H1 (cell line): ENCODE measurements at regions not wholly inside any gene's neighbourhood (a gene's known extent, or its start where the extent isn't known, plus 50 kb on each side); places are given as distances from the start of the nearest gene placed in this dataset.

Experiments
- CTCF ChIA-PET: fragments of 300-600 bp; sonication (Branson Sonifier 250); formaldehyde crosslinking; loops from one replicate; lab custom pipeline; 2021; ENCODE audit not compliant: partially characterized antibody; lab: Charles Lee
- POLR2A ChIA-PET: fragments of 300-600 bp; sonication (Branson Sonifier 250); formaldehyde crosslinking; loops from one replicate; lab custom pipeline; 2021; ENCODE audit warnings: inconsistent platforms; ENCODE audit not compliant: partially characterized antibody; lab: Charles Lee
- DNase-seq, 2 experiments: peaks; one replicate each; pipeline versions ENCODE4 v3.0.0 to v3.0.0-alpha.2; 2010 to 2022; ENCODE audit warnings: low spot score in 2 of 2, low read depth in 1 of 2, mixed read lengths in 1 of 2
- FAIRE-seq: peaks from 2 replicates; lab custom pipeline; 2011; peaks lifted over from hg19 to GRCh38; lab: Jason Lieb, UNC
- H2AFZ ChIP-seq: 2 replicates; pipeline ENCODE4 v1.8.1; 2012; ENCODE audit warnings: low read length, inconsistent platforms
- H2AK5ac ChIP-seq: 2 replicates; pipeline ENCODE4 v1.6.1; 2013; ENCODE audit warnings: low read depth, low read length
- H2BK120ac ChIP-seq: replicated peaks from 2 replicates; pipeline ENCODE3; 2013; ENCODE audit warnings: low read depth, low read length, inconsistent platforms
- H2BK12ac ChIP-seq: 2 replicates; pipeline ENCODE4 v1.6.1; 2013; ENCODE audit warnings: low read depth, low read length
- H2BK15ac ChIP-seq: 2 replicates; pipeline ENCODE4 v1.6.1; 2013; ENCODE audit warnings: low read length
- H2BK20ac ChIP-seq: 2 replicates; pipeline ENCODE4 v1.6.1; 2013; ENCODE audit warnings: low read length
- H2BK5ac ChIP-seq: 2 replicates; pipeline ENCODE4 v1.6.1; 2013; ENCODE audit warnings: low read depth, low read length
- H3K14ac ChIP-seq: 2 replicates; pipeline ENCODE4 v1.6.1; 2013; ENCODE audit warnings: inconsistent platforms; ENCODE audit not compliant: insufficient read length
- H3K18ac ChIP-seq: 2 replicates; pipeline ENCODE4 v1.6.1; 2013; ENCODE audit warnings: low read length; ENCODE audit errors: extremely low read depth
- H3K23ac ChIP-seq: 2 replicates; pipeline ENCODE4 v1.6.1; 2013; ENCODE audit warnings: inconsistent platforms; ENCODE audit not compliant: insufficient read length
- H3K23me2 ChIP-seq: 2 replicates; pipeline ENCODE4 v1.6.1; 2013; ENCODE audit warnings: low read depth, low read length
- H3K27ac ChIP-seq: 2 replicates; pipeline ENCODE4 v1.6.1; 2011; ENCODE audit warnings: low read depth, low read length, inconsistent platforms
- H3K27me3 ChIP-seq, 4 experiments: replicated peaks in 1 of 4; 1 replicate in 1 of 4; 2 replicates in 3 of 4; pipeline versions ENCODE4 v1.6.1 to v1.8.1; 2011 to 2013; ENCODE audit warnings: low read length in 3 of 4, mild to moderate bottlenecking in 3 of 4, inconsistent platforms in 2 of 4, mixed read lengths in 2 of 4, moderate library complexity in 1 of 4; ENCODE audit not compliant: control insufficient read depth in 3 of 4, insufficient read depth in 3 of 4; ENCODE audit errors: extremely low read depth in 1 of 4
- H3K36me3 ChIP-seq, 4 experiments: 2 replicates each; pipeline versions ENCODE4 v1.6.1 to v1.8.1; 2011 to 2013; ENCODE audit warnings: mild to moderate bottlenecking in 4 of 4, low read length in 3 of 4, moderate library complexity in 2 of 4, control low read depth in 1 of 4, inconsistent platforms in 1 of 4; ENCODE audit not compliant: insufficient read depth in 4 of 4, control insufficient read depth in 2 of 4
- H3K4ac ChIP-seq: replicated peaks from 2 replicates; pipeline ENCODE3; 2013; ENCODE audit warnings: low read length, low read depth, mixed read lengths, inconsistent platforms; ENCODE audit not compliant: insufficient read length
- H3K4me1 ChIP-seq, 4 experiments: replicated peaks in 1 of 4; 1 replicate in 1 of 4; 2 replicates in 3 of 4; pipeline versions ENCODE4 v1.6.1 to v1.8.1; 2011 to 2013; ENCODE audit warnings: low read length in 3 of 4, inconsistent platforms in 2 of 4, mixed read lengths in 1 of 4; ENCODE audit not compliant: insufficient read depth in 4 of 4, control insufficient read depth in 3 of 4
- H3K4me2 ChIP-seq, 2 experiments: 2 replicates each; pipeline versions ENCODE4 v1.6.1 to v1.8.1; 2011 to 2013; ENCODE audit warnings: low read depth in 2 of 2, low read length in 2 of 2, control low read depth in 1 of 2, inconsistent platforms in 1 of 2, mild to moderate bottlenecking in 1 of 2; ENCODE audit not compliant: insufficient read depth in 1 of 2
- H3K4me3 ChIP-seq, 4 experiments: fragments of 200-600, 300-600 bp in 1 of 4; sonication (generic), shearing (Covaris generic), sonication (Bioruptor Twin) in 1 of 4; 2 replicates each; pipeline versions ENCODE4 v1.5.1 to v1.8.1; 2011 to 2016; ENCODE audit warnings: low read length in 4 of 4, low read depth in 3 of 4, control low read depth in 2 of 4, inconsistent platforms in 2 of 4, mild to moderate bottlenecking in 2 of 4, mixed read lengths in 1 of 4, moderate library complexity in 1 of 4; ENCODE audit not compliant: insufficient read depth in 2 of 4; ENCODE audit errors: extremely low read depth in 1 of 4
- H3K56ac ChIP-seq: replicated peaks from 2 replicates; pipeline ENCODE3; 2013; ENCODE audit warnings: low read depth, mild to moderate bottlenecking, mixed read lengths, low read length, inconsistent platforms; ENCODE audit not compliant: insufficient read length
- H3K79me1 ChIP-seq: 2 replicates; pipeline ENCODE4 v1.6.1; 2013; ENCODE audit warnings: low read depth, low read length, control low read depth
- H3K79me2 ChIP-seq, 2 experiments: 2 replicates each; pipeline versions ENCODE4 v1.6.1 to v1.8.1; 2012 to 2013; ENCODE audit warnings: low read length in 2 of 2, mild to moderate bottlenecking in 2 of 2, inconsistent platforms in 1 of 2; ENCODE audit not compliant: insufficient read depth in 2 of 2, control insufficient read depth in 1 of 2
- H3K9ac ChIP-seq, 4 experiments: replicated peaks in 1 of 4; 1 replicate in 1 of 4; 2 replicates in 3 of 4; pipeline versions ENCODE4 v1.6.1 to v1.8.1; 2011 to 2013; ENCODE audit warnings: low read depth in 3 of 4, low read length in 3 of 4, control low read depth in 2 of 4, mild to moderate bottlenecking in 2 of 4, moderate library complexity in 2 of 4, inconsistent platforms in 1 of 4; ENCODE audit errors: extremely low read depth in 1 of 4
- H3K9me3 ChIP-seq, 2 experiments: 2 replicates each; pipeline versions ENCODE4 v1.6.1 to v1.8.1; 2012 to 2013; ENCODE audit warnings: mild to moderate bottlenecking in 2 of 2, moderate library complexity in 2 of 2, control low read depth in 1 of 2, inconsistent platforms in 1 of 2, low read depth in 1 of 2, low read length in 1 of 2, mixed read lengths in 1 of 2; ENCODE audit not compliant: insufficient read depth in 2 of 2
- H4K20me1 ChIP-seq, 2 experiments: replicated peaks in 1 of 2; 2 replicates each; pipeline versions ENCODE3 to v1.8.1; 2011 to 2013; ENCODE audit warnings: inconsistent platforms in 2 of 2, low read length in 2 of 2, mild to moderate bottlenecking in 1 of 2; ENCODE audit not compliant: insufficient read depth in 2 of 2, control insufficient read depth in 1 of 2
- H4K5ac ChIP-seq: 2 replicates; pipeline ENCODE4 v1.6.1; 2013; ENCODE audit warnings: low read length, low read depth, mixed read lengths, inconsistent platforms; ENCODE audit not compliant: insufficient read length
- H4K8ac ChIP-seq: 2 replicates; pipeline ENCODE4 v1.8.0; 2013; ENCODE audit warnings: mild to moderate bottlenecking, moderate library complexity, low read length, inconsistent platforms; ENCODE audit not compliant: insufficient read depth; ENCODE audit errors: extremely low read depth
- H4K91ac ChIP-seq: replicated peaks from 2 replicates; pipeline ENCODE3; 2013; ENCODE audit warnings: low read length, mixed read lengths, inconsistent platforms; ENCODE audit not compliant: insufficient read length
- CBX5 ChIP-seq: fragments of 300-800, 300-1000 bp; sonication (generic); IDR thresholded peaks from 2 replicates; pipeline ENCODE4 v1.7.1; 2016; ENCODE audit warnings: antibody characterized with exemption, low read length, low read depth
- CHD2 ChIP-seq: IDR thresholded peaks from 2 replicates; pipeline ENCODE4 v1.6.1; 2012; ENCODE audit warnings: low read length, improper control_type of control experiment
- GABPA ChIP-seq: IDR thresholded peaks from 2 replicates; pipeline ENCODE4 v1.6.1; 2011; ENCODE audit warnings: mild to moderate bottlenecking, low read length, moderate library complexity, borderline replicate concordance; ENCODE audit not compliant: insufficient read depth
- HDAC2 ChIP-seq, 2 experiments: fragments of 300-600 bp in 1 of 2; sonication (generic) in 1 of 2; IDR thresholded peaks; 2 replicates each; pipeline ENCODE4 v1.6.1; 2011 to 2012; ENCODE audit warnings: low read depth in 2 of 2, low read length in 2 of 2, mild to moderate bottlenecking in 2 of 2, moderate library complexity in 2 of 2, borderline replicate concordance in 1 of 2, inconsistent platforms in 1 of 2
- HDAC6 ChIP-seq: IDR thresholded peaks from one replicate; pipeline ENCODE4 v1.7.1; 2012; ENCODE audit warnings: low read depth, mild to moderate bottlenecking, inconsistent platforms, low read length, moderate library complexity
- JUN ChIP-seq: IDR thresholded peaks from 2 replicates; pipeline ENCODE4 v1.6.1; 2011; ENCODE audit warnings: low read depth, mild to moderate bottlenecking, improper control_type of control experiment, low read length
- JUND ChIP-seq: IDR thresholded peaks from 2 replicates; pipeline ENCODE4 v1.6.1; 2011; ENCODE audit warnings: mild to moderate bottlenecking, improper control_type of control experiment, low read length
- KDM4A ChIP-seq: IDR thresholded peaks from one replicate; pipeline ENCODE4 v1.7.1; 2012; ENCODE audit warnings: low read depth, mild to moderate bottlenecking, moderate library complexity, low read length, inconsistent platforms; ENCODE audit not compliant: severe bottlenecking
- NRF1 ChIP-seq: IDR thresholded peaks from 2 replicates; pipeline ENCODE4 v1.6.1; 2011; ENCODE audit warnings: mild to moderate bottlenecking, low read depth, low read length, improper control_type of control experiment
- POLR2AphosphoS5 ChIP-seq: IDR thresholded peaks from 2 replicates; pipeline ENCODE4 v1.6.1; 2011; ENCODE audit warnings: low read depth, low read length
- POU5F1 ChIP-seq: IDR thresholded peaks from 2 replicates; pipeline ENCODE4 v1.6.1; 2011; ENCODE audit warnings: low read depth, mild to moderate bottlenecking, low read length, moderate library complexity
- TAF7 ChIP-seq: optimal IDR thresholded peaks from 2 replicates; pipeline ENCODE3; 2011; ENCODE audit warnings: low read depth, mild to moderate bottlenecking, inconsistent platforms, low read length, moderate library complexity, borderline replicate concordance
- WGBS, 2 experiments: shearing (Covaris generic) in 1 of 2; methylation state at CpG; one replicate each; pipeline versions ENCODE4 v1.1.6 to v1.1.7; 2013 to 2015; ENCODE audit warnings: low lambda C conversion rate in 2 of 2, mixed read lengths in 2 of 2, inconsistent platforms in 1 of 2, low coverage in 1 of 2, missing lambda C conversion rate in 1 of 2; ENCODE audit not compliant: insufficient replicate concordance in 2 of 2, insufficient coverage in 1 of 2, insufficient read length in 1 of 2; ENCODE audit errors: extremely low coverage in 1 of 2, missing lambda C conversion rate in 1 of 2; 5-methylcytosine and 5-hydroxymethylcytosine counted together
- TF ChIP-seq, protein P1 (sequence below): IDR thresholded peaks from 2 replicates; pipeline ENCODE4 v1.6.1; 2012; ENCODE audit warnings: low read length, inconsistent platforms

DNA sequence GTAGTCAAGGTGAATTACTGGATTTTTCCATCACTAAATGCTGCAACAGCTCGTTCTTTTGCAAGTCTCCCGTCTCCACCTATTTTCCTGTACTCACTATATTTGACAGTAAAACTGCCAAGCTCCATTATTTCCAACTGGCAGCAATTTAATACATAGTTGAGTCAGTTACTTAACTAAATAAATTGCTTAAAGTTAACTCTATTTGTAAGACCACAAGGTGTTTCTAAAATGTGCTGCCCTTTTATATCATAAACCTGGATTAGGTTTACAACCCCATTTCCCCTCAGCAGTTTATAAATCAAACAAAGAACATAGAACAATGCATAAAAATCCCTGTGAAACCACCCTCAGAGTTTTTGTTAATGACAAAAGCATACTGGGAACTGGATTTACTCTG lies 211.4 kb upstream of the DPH6 start:
- FAIRE-seq (no peak), DNase-seq (no peak)
- H4K8ac ChIP-seq, result no peak overlapping the region
- H2AK5ac ChIP-seq, result no peak overlapping the region
- POLR2A ChIA-PET, result no interaction called here
- no peaks in the 10 kb centered on the region for H3K9me3 ChIP-seq
- no peak overlapping the region for H3K23ac ChIP-seq
- no peaks in the 10 kb centered on the region for H3K36me3 ChIP-seq
- no peaks in the 10 kb centered on the region; a peak in 1 of 7 replicates for H3K27me3 ChIP-seq
- 89% methylated on average over 2 of the region's 2 CpGs; no CpG with 5 or more reads in 1 of the 2 experiments for WGBS, 2 experiments
- H3K27ac ChIP-seq, result no peak overlapping the region
- H3K4ac ChIP-seq, result no peak overlapping the region
- no peak overlapping the region for H3K4me2 ChIP-seq
- no peak overlapping the region for H3K56ac ChIP-seq
- no peaks in the 10 kb centered on the region for H3K23me2 ChIP-seq
- no peak overlapping the region for H3K9ac ChIP-seq
- H2BK20ac ChIP-seq, result no peak overlapping the region
- H2BK5ac ChIP-seq, result no peak overlapping the region
- H4K5ac ChIP-seq, result no peak overlapping the region
- H3K4me3 ChIP-seq, result no peak overlapping the region
- no peaks in the 10 kb centered on the region for H3K79me1 ChIP-seq
- no peak overlapping the region for H3K18ac ChIP-seq
- no peaks in the 10 kb centered on the region for H3K79me2 ChIP-seq
- CTCF ChIA-PET, result interaction anchor here (0.7 to 2.1 kb wide), 2 partner anchors 10 to 610 kb away, joined by 3 to 6 read pairs; no protein-coding TSS in a partner anchor
- no peak overlapping the region for H2BK120ac ChIP-seq
- H4K91ac ChIP-seq, result no peak overlapping the region
- no peak overlapping the region for H2BK15ac ChIP-seq
- no peaks in the 10 kb centered on the region for H3K4me1 ChIP-seq
- H4K20me1 ChIP-seq, result no peaks in the 10 kb centered on the region
- no peak overlapping the region for H3K14ac ChIP-seq
- H2AFZ ChIP-seq, result no peak overlapping the region
- H2BK12ac ChIP-seq, result no peak overlapping the region
- TF ChIP-seq HDAC2 (IDR thresholded peaks at IDR 0.05; ENCODE audit: borderline replicate concordance in 1 of 2, low read depth in 2 of 2, low read length in 2 of 2) (no peak), NRF1 (no peak), TAF7 (no peak), HDAC6 (no peak), POU5F1 (no peak), CBX5 (no peak), JUND (no peak), JUN (no peak), KDM4A (no peak), GABPA (no peak), CHD2 (no peak), POLR2AphosphoS5 (no peak)
- TF ChIP-seq, protein P1, sequence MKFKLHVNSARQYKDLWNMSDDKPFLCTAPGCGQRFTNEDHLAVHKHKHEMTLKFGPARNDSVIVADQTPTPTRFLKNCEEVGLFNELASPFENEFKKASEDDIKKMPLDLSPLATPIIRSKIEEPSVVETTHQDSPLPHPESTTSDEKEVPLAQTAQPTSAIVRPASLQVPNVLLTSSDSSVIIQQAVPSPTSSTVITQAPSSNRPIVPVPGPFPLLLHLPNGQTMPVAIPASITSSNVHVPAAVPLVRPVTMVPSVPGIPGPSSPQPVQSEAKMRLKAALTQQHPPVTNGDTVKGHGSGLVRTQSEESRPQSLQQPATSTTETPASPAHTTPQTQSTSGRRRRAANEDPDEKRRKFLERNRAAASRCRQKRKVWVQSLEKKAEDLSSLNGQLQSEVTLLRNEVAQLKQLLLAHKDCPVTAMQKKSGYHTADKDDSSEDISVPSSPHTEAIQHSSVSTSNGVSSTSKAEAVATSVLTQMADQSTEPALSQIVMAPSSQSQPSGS, result no peak
